RWPE1 (cell line): ENCODE measurements at regions not wholly inside any gene's neighbourhood (a gene's known extent, or its start where the extent isn't known, plus 50 kb on each side); places are given as distances from the start of the nearest gene placed in this dataset.

Experiments
- CTCF ChIA-PET: fragments of 350-600 bp; sonication (Branson Sonifier 250); formaldehyde crosslinking; extraction: SDS; loops from one replicate; lab custom pipeline; 2021; lab: Yijun Ruan, JAX
- POLR2A ChIA-PET: fragments of 400-600 bp; formaldehyde crosslinking; extraction: SDS; loops from one replicate; lab custom pipeline; 2020; ENCODE audit warnings: antibody characterized with exemption; ENCODE audit not compliant: low non-redundant PET; lab: Yijun Ruan, JAX
- DNase-seq: peaks from one replicate; pipeline ENCODE4 v3.0.0; 2012; ENCODE audit warnings: low spot score
- H3K27ac ChIP-seq: fragments of 450-650 bp; 2 replicates; pipeline ENCODE4 v1.5.1; 2017
- TF ChIP-seq, protein P1 (sequence below): fragments of 450-650 bp; conservative IDR thresholded peaks from 2 replicates; pipeline ENCODE4 v1.5.1; 2017; ENCODE audit warnings: low read depth, mild to moderate bottlenecking

DNA sequence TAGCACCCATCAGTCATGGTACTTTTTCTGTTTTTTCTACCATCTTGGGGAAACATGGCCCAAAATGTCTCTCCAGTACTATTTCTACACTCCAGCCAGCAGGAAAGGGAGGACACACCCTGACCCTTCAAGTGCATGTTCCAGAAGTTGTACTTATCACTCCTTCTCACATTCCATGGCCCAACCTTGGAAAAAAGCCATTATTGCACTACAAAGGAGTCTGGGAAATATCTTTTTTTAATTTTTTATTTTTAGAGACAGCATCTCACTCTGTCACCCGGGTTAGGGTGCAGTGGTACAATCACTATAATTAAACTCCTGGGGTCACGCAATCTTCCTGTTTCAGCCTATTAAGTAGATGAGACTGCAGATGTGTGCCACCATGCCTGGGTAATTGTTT lies 100.0 kb upstream of the PPP2R3A start:
- POLR2A ChIA-PET, result no interaction called here
- no peak for DNase-seq
- TF ChIP-seq, protein P1, sequence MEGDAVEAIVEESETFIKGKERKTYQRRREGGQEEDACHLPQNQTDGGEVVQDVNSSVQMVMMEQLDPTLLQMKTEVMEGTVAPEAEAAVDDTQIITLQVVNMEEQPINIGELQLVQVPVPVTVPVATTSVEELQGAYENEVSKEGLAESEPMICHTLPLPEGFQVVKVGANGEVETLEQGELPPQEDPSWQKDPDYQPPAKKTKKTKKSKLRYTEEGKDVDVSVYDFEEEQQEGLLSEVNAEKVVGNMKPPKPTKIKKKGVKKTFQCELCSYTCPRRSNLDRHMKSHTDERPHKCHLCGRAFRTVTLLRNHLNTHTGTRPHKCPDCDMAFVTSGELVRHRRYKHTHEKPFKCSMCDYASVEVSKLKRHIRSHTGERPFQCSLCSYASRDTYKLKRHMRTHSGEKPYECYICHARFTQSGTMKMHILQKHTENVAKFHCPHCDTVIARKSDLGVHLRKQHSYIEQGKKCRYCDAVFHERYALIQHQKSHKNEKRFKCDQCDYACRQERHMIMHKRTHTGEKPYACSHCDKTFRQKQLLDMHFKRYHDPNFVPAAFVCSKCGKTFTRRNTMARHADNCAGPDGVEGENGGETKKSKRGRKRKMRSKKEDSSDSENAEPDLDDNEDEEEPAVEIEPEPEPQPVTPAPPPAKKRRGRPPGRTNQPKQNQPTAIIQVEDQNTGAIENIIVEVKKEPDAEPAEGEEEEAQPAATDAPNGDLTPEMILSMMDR, result no peak
- CTCF ChIA-PET, result interaction anchor here (0.5 to 0.7 kb wide), 2 partner anchors 34 to 208 kb away, joined by 3 to 4 read pairs; no protein-coding TSS in a partner anchor
- H3K27ac ChIP-seq, result no peak overlapping the region

DNA sequence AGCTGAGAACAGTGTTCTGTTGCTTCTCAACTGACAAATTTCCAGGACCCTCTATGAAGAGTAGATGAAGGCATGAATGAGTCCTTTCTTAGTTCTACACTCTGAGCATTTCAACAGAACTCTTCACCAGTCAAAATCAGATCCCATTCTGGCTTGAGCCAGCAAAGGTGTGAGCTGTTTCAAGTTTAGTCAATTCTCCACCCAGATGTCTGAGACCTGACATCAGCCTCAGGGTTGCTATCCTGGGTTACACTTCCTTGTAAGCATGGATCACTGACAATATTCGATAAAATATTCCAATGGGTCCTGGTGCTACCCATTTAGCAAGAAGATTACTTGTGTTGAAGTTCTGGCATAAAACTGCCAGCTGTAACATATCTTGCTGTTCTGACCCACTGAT lies 97.6 kb upstream of the PPP2R3A start:
- TF ChIP-seq, protein P1, result no peak
- POLR2A ChIA-PET, result no interaction called here
- CTCF ChIA-PET, result no interaction called here

DNA sequence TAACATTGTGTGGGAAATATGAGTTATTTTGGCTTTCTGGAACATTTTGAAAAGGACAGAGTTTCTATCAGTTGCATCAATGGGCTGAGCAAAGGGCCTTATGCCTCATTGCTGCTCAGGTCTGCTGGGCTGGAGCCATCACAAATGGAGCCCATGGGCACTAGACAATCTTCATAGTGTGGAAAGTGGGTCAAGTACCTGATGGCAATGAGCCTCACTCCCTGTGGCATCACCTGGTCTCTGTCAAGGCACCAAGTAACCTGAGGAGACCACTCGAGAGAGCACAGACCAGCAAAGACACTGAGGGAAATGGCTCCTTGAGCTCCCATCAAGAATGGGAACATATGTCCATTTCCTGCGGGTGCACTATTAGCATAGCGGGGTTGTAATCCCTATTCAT lies 96.7 kb upstream of the PPP2R3A start:
- no peak overlapping the region for H3K27ac ChIP-seq
- POLR2A ChIA-PET, result no interaction called here
- TF ChIP-seq, protein P1, result no peak
- DNase-seq, result no peak
- CTCF ChIA-PET, result interaction anchor here (0.6 to 0.7 kb wide), 2 partner anchors 206 to 1763 kb away, joined by 3 to 4 read pairs; no protein-coding TSS in a partner anchor

More for the DNA sequence above, 97.6 kb upstream of the PPP2R3A start:
- no peak overlapping the region for H3K27ac ChIP-seq
- DNase-seq, result no peak

DNA sequence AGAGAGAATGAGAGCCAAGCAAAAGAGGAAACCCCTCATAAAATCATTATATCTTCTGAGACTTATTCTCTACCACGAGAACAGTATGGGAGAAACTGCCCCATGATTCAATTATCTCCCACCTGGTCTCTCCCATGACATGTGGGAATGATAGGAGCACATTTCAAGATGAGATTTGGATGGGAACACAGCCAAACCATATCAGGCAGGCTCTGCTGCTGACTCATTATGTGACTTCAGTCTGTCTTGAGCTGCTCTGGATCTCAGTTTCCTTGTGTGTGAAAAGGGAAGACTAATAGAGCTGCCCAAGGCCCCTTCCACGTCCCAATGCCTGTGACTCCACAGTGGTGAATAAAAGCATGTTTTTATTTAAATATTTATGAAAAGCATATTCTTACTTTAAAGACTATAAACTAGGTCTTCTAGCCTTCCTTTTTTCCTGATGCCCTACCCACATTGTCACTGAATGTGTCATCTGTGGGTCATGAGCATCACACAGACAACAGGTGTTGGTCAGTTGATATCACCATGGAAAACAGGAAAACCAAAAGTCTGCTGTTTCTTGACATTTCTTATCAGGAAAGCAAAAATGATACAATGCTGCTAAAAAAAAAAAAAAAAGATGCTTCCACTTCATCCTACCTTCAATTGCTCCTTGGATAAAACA lies 96.0 kb upstream of the PPP2R3A start:
- ChIA-PET POLR2A (no interaction called here), CTCF (interaction anchor here (0.6 to 0.7 kb wide), 2 partner anchors 205 to 1949 kb away, joined by 3 to 5 read pairs; no protein-coding TSS in a partner anchor)
- no peak for DNase-seq
- TF ChIP-seq, protein P1, result no peak
- no peak overlapping the region for H3K27ac ChIP-seq

DNA sequence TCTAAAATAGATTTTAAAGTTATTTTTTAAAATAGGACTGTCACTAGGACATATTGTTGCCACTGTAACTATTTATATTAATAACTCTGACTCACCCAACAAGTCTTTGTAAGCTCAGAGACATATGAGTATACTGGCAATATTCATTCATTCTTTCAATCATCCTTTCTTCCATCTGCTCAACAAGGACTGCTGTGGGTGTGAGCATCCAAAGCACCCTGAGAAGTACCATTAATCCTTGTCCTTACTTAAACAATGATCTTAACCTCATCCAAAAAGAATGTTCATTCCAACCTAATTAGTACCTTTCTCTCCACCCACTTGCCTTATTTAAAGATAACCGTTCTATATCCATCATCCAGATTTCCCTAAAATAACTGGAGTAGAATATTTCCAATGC lies 94.2 kb upstream of the PPP2R3A start:
- no peak overlapping the region for H3K27ac ChIP-seq
- TF ChIP-seq, protein P1, result no peak
- ChIA-PET POLR2A (no interaction called here), CTCF (no interaction called here)
- DNase-seq, result no peak

DNA sequence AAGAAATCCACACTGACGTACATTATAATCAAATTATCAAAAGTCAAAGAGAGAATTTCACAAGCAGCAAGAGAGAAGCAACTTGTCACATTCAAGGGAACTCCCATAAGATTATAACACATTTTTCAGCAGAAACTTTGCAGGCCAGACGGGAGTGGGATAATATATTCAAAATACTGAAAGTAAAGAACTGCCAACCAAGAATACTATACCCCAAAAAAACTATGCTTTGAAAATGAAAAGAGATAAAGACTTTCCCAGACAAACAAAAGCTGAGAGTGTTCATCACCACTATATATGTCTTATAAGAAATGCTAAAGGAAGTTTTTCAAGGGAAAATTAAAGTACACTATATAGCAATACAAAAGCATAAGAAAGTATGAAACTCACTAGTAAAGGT lies 91.5 kb upstream of the PPP2R3A start:
- no peak overlapping the region for H3K27ac ChIP-seq
- CTCF ChIA-PET, result interaction anchor here (0.6 to 0.7 kb wide), 2 partner anchors 32 to 53 kb away, joined by 3 to 4 read pairs; no protein-coding TSS in a partner anchor
- no peak for DNase-seq
- POLR2A ChIA-PET, result no interaction called here
- TF ChIP-seq, protein P1, result no peak
